ENCODE measurements at regions not wholly inside any gene's neighbourhood (a gene's known extent, or its start where the extent isn't known, plus 50 kb on each side); places are given as distances from the start of the nearest gene placed in this dataset.
"Not testable (repeated sequence)": the region's sequence is repeated elsewhere in the genome, so short reads cannot be mapped to it uniquely, and the experiment has no call there.

DNA sequence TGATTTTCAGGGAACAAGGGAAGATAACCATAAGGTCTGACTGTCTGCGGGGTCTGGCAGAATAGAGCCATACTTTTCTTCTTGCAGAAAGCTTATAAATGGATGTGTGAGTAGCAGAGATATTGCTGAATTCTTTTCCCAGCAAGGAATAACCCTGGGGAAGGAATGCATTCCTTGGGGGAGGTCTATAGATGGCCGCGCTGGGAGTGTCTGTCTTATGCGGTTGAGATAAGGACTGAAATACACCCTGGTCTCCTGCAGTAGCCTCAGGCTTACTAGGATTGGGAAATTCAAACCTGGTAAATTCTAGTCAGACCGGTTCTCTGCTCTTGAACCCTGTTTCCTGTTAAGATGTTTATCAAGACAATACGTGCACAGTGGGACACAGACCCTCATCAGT lies 50.5 kb upstream of the RASEF start:
- TF ChIP-seq, protein P1, sequence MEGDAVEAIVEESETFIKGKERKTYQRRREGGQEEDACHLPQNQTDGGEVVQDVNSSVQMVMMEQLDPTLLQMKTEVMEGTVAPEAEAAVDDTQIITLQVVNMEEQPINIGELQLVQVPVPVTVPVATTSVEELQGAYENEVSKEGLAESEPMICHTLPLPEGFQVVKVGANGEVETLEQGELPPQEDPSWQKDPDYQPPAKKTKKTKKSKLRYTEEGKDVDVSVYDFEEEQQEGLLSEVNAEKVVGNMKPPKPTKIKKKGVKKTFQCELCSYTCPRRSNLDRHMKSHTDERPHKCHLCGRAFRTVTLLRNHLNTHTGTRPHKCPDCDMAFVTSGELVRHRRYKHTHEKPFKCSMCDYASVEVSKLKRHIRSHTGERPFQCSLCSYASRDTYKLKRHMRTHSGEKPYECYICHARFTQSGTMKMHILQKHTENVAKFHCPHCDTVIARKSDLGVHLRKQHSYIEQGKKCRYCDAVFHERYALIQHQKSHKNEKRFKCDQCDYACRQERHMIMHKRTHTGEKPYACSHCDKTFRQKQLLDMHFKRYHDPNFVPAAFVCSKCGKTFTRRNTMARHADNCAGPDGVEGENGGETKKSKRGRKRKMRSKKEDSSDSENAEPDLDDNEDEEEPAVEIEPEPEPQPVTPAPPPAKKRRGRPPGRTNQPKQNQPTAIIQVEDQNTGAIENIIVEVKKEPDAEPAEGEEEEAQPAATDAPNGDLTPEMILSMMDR (IDR thresholded peaks at IDR 0.05) = not testable (repeated sequence)
- TF ChIP-seq POLR2A (IDR thresholded peaks at IDR 0.05) = not testable (repeated sequence)
